ENCODE measurements at regions not wholly inside any gene's neighbourhood (a gene's known extent, or its start where the extent isn't known, plus 50 kb on each side); places are given as distances from the start of the nearest gene placed in this dataset.

DNA sequence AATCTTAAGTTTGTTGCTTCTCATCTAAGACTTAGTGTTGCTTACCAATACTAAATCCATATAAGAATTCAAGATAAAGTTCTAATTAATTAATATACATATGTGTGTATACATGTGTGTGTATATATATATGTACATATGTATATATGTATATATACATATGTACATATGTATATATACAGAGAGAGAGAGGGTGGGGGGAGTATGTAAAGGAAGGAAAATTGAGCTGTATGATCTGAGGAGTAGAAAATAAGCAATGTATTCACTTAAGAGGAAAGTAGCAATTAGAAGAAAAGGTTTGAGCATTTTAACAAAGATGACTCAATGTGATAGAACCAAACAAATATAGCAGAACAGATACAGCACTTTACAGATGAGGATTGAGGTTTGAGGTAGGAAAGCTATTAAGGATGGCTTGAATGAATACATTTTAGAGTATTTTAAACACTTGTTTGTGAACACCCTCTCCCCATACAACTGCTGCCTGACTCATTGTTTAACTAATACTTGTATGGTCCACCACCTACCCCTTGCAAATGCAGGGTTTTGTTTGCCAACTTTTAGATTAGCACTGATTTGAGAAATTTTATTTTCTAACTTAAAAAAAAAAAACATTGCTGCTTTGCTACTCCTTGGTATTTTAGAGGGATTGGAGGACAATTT lies 681.1 kb upstream of the CADM2 start:
- H3K4me3 Mint-ChIP-seq (ENCODE audit: unreplicated experiment): no peak overlapping the region
- no peak for DNase-seq (ENCODE audit: extremely low spot score, unreplicated experiment)
- H3K27ac Mint-ChIP-seq (ENCODE audit: unreplicated experiment): no peak overlapping the region
- no peaks in the 10 kb centered on the region for H3K4me1 Mint-ChIP-seq (ENCODE audit: unreplicated experiment)
- peaks cover 5% of the 10 kb centered on the region for H3K9me3 Mint-ChIP-seq (ENCODE audit: unreplicated experiment)
- no peaks in the 10 kb centered on the region for H3K27me3 Mint-ChIP-seq (ENCODE audit: unreplicated experiment)
- TF ChIP-seq, protein P1, sequence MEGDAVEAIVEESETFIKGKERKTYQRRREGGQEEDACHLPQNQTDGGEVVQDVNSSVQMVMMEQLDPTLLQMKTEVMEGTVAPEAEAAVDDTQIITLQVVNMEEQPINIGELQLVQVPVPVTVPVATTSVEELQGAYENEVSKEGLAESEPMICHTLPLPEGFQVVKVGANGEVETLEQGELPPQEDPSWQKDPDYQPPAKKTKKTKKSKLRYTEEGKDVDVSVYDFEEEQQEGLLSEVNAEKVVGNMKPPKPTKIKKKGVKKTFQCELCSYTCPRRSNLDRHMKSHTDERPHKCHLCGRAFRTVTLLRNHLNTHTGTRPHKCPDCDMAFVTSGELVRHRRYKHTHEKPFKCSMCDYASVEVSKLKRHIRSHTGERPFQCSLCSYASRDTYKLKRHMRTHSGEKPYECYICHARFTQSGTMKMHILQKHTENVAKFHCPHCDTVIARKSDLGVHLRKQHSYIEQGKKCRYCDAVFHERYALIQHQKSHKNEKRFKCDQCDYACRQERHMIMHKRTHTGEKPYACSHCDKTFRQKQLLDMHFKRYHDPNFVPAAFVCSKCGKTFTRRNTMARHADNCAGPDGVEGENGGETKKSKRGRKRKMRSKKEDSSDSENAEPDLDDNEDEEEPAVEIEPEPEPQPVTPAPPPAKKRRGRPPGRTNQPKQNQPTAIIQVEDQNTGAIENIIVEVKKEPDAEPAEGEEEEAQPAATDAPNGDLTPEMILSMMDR (IDR thresholded peaks at IDR 0.05): no peak
- H3K36me3 Mint-ChIP-seq (ENCODE audit: unreplicated experiment): no peaks in the 10 kb centered on the region

GRCh38 chr3:84292128-84292527 lies 666.7 kb upstream of the CADM2 start:
- no peaks in the 10 kb centered on the region for H3K4me1 Mint-ChIP-seq (ENCODE audit: unreplicated experiment)
- no peaks in the 10 kb centered on the region for H3K9me3 Mint-ChIP-seq (ENCODE audit: unreplicated experiment)
- no peaks in the 10 kb centered on the region for H3K36me3 Mint-ChIP-seq (ENCODE audit: unreplicated experiment)
- peaks cover 3% of the 10 kb centered on the region for H3K27me3 Mint-ChIP-seq (ENCODE audit: unreplicated experiment)
- H3K4me3 Mint-ChIP-seq (ENCODE audit: unreplicated experiment): no peak overlapping the region
- TF ChIP-seq, protein P1 (IDR thresholded peaks at IDR 0.05): no peak
- no peak for DNase-seq (ENCODE audit: extremely low spot score, unreplicated experiment)
- H3K27ac Mint-ChIP-seq (ENCODE audit: unreplicated experiment): no peak overlapping the region

DNA sequence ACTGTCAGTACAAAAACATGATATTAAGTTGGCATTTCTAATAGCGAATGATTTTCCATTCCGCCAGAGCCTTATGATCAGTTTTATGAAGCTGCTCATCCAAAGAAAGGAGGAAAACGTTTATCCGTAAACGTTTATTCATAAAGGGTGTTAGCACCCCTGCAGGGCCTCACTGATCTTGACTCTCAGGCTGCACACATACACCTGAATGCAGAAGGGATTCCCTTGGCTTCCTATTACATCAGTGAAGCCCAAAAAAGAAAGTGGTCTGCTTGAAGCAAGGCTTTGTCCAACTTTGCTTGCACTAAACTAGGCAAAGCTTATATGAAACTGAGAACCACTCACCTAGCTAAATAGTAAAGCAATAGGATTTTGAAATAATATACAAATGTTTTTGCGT lies 659.5 kb upstream of the CADM2 start:
- Mint-ChIP-seq H3K4me1 (ENCODE audit: unreplicated experiment) (no peaks in the 10 kb centered on the region), H3K9me3 (ENCODE audit: unreplicated experiment) (no peaks in the 10 kb centered on the region), H3K36me3 (ENCODE audit: unreplicated experiment) (no peaks in the 10 kb centered on the region), H3K27me3 (ENCODE audit: unreplicated experiment) (no peaks in the 10 kb centered on the region), H3K27ac (ENCODE audit: unreplicated experiment) (no peak overlapping the region), H3K4me3 (ENCODE audit: unreplicated experiment) (no peak overlapping the region)
- DNase-seq (ENCODE audit: extremely low spot score, unreplicated experiment): no peak
- TF ChIP-seq, protein P1 (IDR thresholded peaks at IDR 0.05): no peak

DNA sequence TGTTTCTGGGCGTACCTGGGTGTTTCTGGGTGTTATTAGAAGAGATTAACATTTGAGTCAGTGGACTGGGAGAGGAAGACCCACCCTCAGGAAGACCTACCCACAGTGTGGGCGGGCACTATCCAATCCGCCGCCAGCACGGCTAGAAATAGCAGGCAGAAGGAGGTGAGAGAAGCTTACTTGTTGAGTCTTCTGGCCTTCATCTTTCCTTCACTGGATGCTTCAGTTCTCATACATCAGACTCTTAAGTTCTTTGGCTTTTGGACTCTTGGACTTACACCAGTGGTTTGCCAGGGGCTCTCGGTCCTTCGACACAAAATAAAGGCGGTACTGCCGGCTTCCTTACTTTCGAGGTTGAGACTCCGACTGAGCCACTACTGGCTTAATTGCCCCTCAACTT lies 654.6 kb upstream of the CADM2 start:
- TF ChIP-seq, protein P1 (IDR thresholded peaks at IDR 0.05): no peak
- Mint-ChIP-seq H3K27me3 (ENCODE audit: unreplicated experiment) (no peaks in the 10 kb centered on the region), H3K9me3 (ENCODE audit: unreplicated experiment) (no peaks in the 10 kb centered on the region), H3K4me3 (ENCODE audit: unreplicated experiment) (no peak overlapping the region), H3K4me1 (ENCODE audit: unreplicated experiment) (no peaks in the 10 kb centered on the region), H3K36me3 (ENCODE audit: unreplicated experiment) (no peaks in the 10 kb centered on the region), H3K27ac (ENCODE audit: unreplicated experiment) (no peak overlapping the region)
- no peak for DNase-seq (ENCODE audit: extremely low spot score, unreplicated experiment)

GRCh38 chr3:84307339-84307738 lies 651.5 kb upstream of the CADM2 start:
- Mint-ChIP-seq H3K27me3 (ENCODE audit: unreplicated experiment) (no peaks in the 10 kb centered on the region), H3K4me3 (ENCODE audit: unreplicated experiment) (no peak overlapping the region), H3K36me3 (ENCODE audit: unreplicated experiment) (no peaks in the 10 kb centered on the region), H3K9me3 (ENCODE audit: unreplicated experiment) (no peaks in the 10 kb centered on the region), H3K4me1 (ENCODE audit: unreplicated experiment) (no peaks in the 10 kb centered on the region), H3K27ac (ENCODE audit: unreplicated experiment) (no peak overlapping the region)
- DNase-seq (ENCODE audit: extremely low spot score, unreplicated experiment): no peak
- TF ChIP-seq, protein P1 (IDR thresholded peaks at IDR 0.05): no peak
